ENCODE measurements at regions not wholly inside any gene's neighbourhood (a gene's known extent, or its start where the extent isn't known, plus 50 kb on each side); places are given as distances from the start of the nearest gene placed in this dataset.

GRCh38 chr15:79211481-79211880, 71.0 kb upstream of the ANKRD34C start:
- TF ChIP-seq TCF4 (CRISPR knock-in tag; IDR thresholded peaks at IDR 0.05; ENCODE audit: borderline replicate concordance), result no peak
- TF ChIP-seq PATZ1 (CRISPR knock-in tag; IDR thresholded peaks at IDR 0.05; ENCODE audit: borderline replicate concordance), result no peak
- TF ChIP-seq ARNTL (CRISPR knock-in tag; IDR thresholded peaks at IDR 0.05; ENCODE audit: borderline replicate concordance, low read depth), result no peak
- TF ChIP-seq GLIS3 (CRISPR knock-in tag; IDR thresholded peaks at IDR 0.05), result no peak
- TF ChIP-seq OSR1 (CRISPR knock-in tag; IDR thresholded peaks at IDR 0.05), result no peak
- no peak for ATAC-seq

GRCh38 chr15:79209690-79210089, 72.8 kb upstream of the ANKRD34C start:
- TF ChIP-seq RARB (CRISPR knock-in tag; IDR thresholded peaks at IDR 0.05), result no peak
- TF ChIP-seq GLIS3 (CRISPR knock-in tag; IDR thresholded peaks at IDR 0.05), result no peak
- TF ChIP-seq CSDC2 (CRISPR knock-in tag; IDR thresholded peaks at IDR 0.05), result no peak
- no peak for TF ChIP-seq TCF4 (CRISPR knock-in tag; IDR thresholded peaks at IDR 0.05; ENCODE audit: borderline replicate concordance)
- TF ChIP-seq CSRNP3 (CRISPR knock-in tag; IDR thresholded peaks at IDR 0.05), result no peak
- TF ChIP-seq OSR1 (CRISPR knock-in tag; IDR thresholded peaks at IDR 0.05), result no peak
- no peak for TF ChIP-seq PPARA (CRISPR knock-in tag; IDR thresholded peaks at IDR 0.05; ENCODE audit: borderline replicate concordance)
- no peak for TF ChIP-seq ISL1 (CRISPR knock-in tag; IDR thresholded peaks at IDR 0.05)
- no peak for TF ChIP-seq POU6F1 (CRISPR knock-in tag; IDR thresholded peaks at IDR 0.05; ENCODE audit: borderline replicate concordance, low read depth)
- TF ChIP-seq ZNF8 (CRISPR knock-in tag; IDR thresholded peaks at IDR 0.05), result no peak
- TF ChIP-seq SNAI2 (CRISPR knock-in tag; IDR thresholded peaks at IDR 0.05), result no peak
- no peak for TF ChIP-seq CREB5 (CRISPR knock-in tag; IDR thresholded peaks at IDR 0.05; ENCODE audit: low read depth)
- no peak for ATAC-seq

GRCh38 chr15:79209116-79209515, 73.4 kb upstream of the ANKRD34C start:
- TF ChIP-seq TOX (CRISPR knock-in tag; IDR thresholded peaks at IDR 0.05; ENCODE audit: borderline replicate concordance) (no peak), SNAI2 (CRISPR knock-in tag; IDR thresholded peaks at IDR 0.05) (no peak), ESRRG (CRISPR knock-in tag; IDR thresholded peaks at IDR 0.05) (no peak), GLIS3 (CRISPR knock-in tag; IDR thresholded peaks at IDR 0.05) (no peak), CSRNP3 (CRISPR knock-in tag; IDR thresholded peaks at IDR 0.05) (no peak), POU6F1 (CRISPR knock-in tag; IDR thresholded peaks at IDR 0.05; ENCODE audit: borderline replicate concordance, low read depth) (no peak), PATZ1 (CRISPR knock-in tag; IDR thresholded peaks at IDR 0.05; ENCODE audit: borderline replicate concordance) (no peak)
- no peak for ATAC-seq
